ENCODE measurements at regions not wholly inside any gene's neighbourhood (a gene's known extent, or its start where the extent isn't known, plus 50 kb on each side); places are given as distances from the start of the nearest gene placed in this dataset.

- H3K9me3 ChIP-seq = peaks cover 0 to 3% (median 0%) of the 10 kb centered on the region in 3 donors
- 61 to 66% methylated on average over 9 to 10 of the region's 10 CpGs for WGBS, 2 donors (ENCODE audit: low coverage in 1 of 2)
- H3K36me3 ChIP-seq = no peaks in the 10 kb centered on the region
- TF ChIP-seq POLR2AphosphoS5 (IDR thresholded peaks at IDR 0.05) (no peak), POLR2A (IDR thresholded peaks at IDR 0.05) (no peak), CTCF (IDR thresholded peaks at IDR 0.05) (no peak), EP300 (IDR thresholded peaks at IDR 0.05) (no peak)
- H3K27me3 ChIP-seq = peaks cover 8% of the 10 kb centered on the region
- H3K4me1 ChIP-seq = no peaks in the 10 kb centered on the region
- H3K27ac ChIP-seq = no peak overlapping the region
- H3K4me3 ChIP-seq = no peak overlapping the region
- no peak for ATAC-seq
These were observed 295.1 kb upstream of the CDYL start for GRCh38 chr6:4480788-4481735.

GRCh38 chr6:4478098-4478497 is 298.1 kb upstream of the CDYL start:
- Histone ChIP-seq H3K27me3 (peaks cover 8% of the 10 kb centered on the region), H3K9me3 (peaks cover 0 to 3% (median 0%) of the 10 kb centered on the region in 3 donors), H3K27ac (no peak overlapping the region), H3K4me1 (no peaks in the 10 kb centered on the region), H3K4me3 (no peak overlapping the region), H3K36me3 (no peaks in the 10 kb centered on the region)
- 58 to 83% methylated on average over 2 to 3 of the region's 3 CpGs for WGBS, 2 donors (ENCODE audit: low coverage in 1 of 2)
- TF ChIP-seq EP300 (IDR thresholded peaks at IDR 0.05) (no peak), POLR2A (IDR thresholded peaks at IDR 0.05) (no peak), CTCF (IDR thresholded peaks at IDR 0.05) (no peak), POLR2AphosphoS5 (IDR thresholded peaks at IDR 0.05) (no peak)
- ATAC-seq = no peak

- no peak overlapping the region for H3K27ac ChIP-seq
- peaks cover 0 to 33% (median 0%) of the 10 kb centered on the region in 3 donors for H3K9me3 ChIP-seq
- TF ChIP-seq EP300 (IDR thresholded peaks at IDR 0.05) = no peak
- TF ChIP-seq POLR2A (IDR thresholded peaks at IDR 0.05) = no peak
- no peak for TF ChIP-seq POLR2AphosphoS5 (IDR thresholded peaks at IDR 0.05)
- no peak for TF ChIP-seq CTCF (IDR thresholded peaks at IDR 0.05)
- no peaks in the 10 kb centered on the region for H3K27me3 ChIP-seq
- no peak overlapping the region for H3K4me3 ChIP-seq
- 100% methylated on average over 2 to 4 of the region's 4 CpGs for WGBS, 2 donors (ENCODE audit: low coverage in 1 of 2)
- H3K36me3 ChIP-seq = no peaks in the 10 kb centered on the region
- ATAC-seq = no peak
- H3K4me1 ChIP-seq = no peaks in the 10 kb centered on the region
These were observed 301.4 kb upstream of the CDYL start for GRCh38 chr6:4474810-4475209.

GRCh38 chr6:4472969-4473642 is 303.1 kb upstream of the CDYL start:
- no peak overlapping the region for H3K4me3 ChIP-seq
- no peaks in the 10 kb centered on the region for H3K27me3 ChIP-seq
- H3K9me3 ChIP-seq = peaks cover 0 to 34% (median 0%) of the 10 kb centered on the region in 3 donors
- no peaks in the 10 kb centered on the region for H3K4me1 ChIP-seq
- WGBS, 2 donors (ENCODE audit: low coverage in 1 of 2) = 46 to 49% methylated on average over 5 to 6 of the region's 6 CpGs
- no peak for ATAC-seq
- H3K36me3 ChIP-seq = no peaks in the 10 kb centered on the region
- no peak for TF ChIP-seq EP300 (IDR thresholded peaks at IDR 0.05)
- TF ChIP-seq POLR2AphosphoS5 (IDR thresholded peaks at IDR 0.05) = no peak
- TF ChIP-seq CTCF (IDR thresholded peaks at IDR 0.05) = no peak
- no peak for TF ChIP-seq POLR2A (IDR thresholded peaks at IDR 0.05)
- H3K27ac ChIP-seq = no peak overlapping the region

Data from gastroesophageal sphincter (tissue), 4 donors.